Heart left ventricle (tissue), 16 donors: ENCODE measurements at regions not wholly inside any gene's neighbourhood (a gene's known extent, or its start where the extent isn't known, plus 50 kb on each side); places are given as distances from the start of the nearest gene placed in this dataset.
A peak's percentile ranks its signal among the peaks of the same experiment; 100 is the strongest.

Source experiments
- ATAC-seq, 4 donors: fragments of 200-7000 bp; cut with Tn5 transposase; one replicate each; pipeline ENCODE4 v1.9.1; 2020 to 2022; ENCODE audit warnings: moderate library complexity in 4 of 4, mild to moderate bottlenecking in 3 of 4, moderate number of reproducible peaks in 1 of 4
- DNase-seq, 5 donors: peaks; one replicate each; pipeline ENCODE4 v3.0.0-alpha.2; 2020
- H3K27ac ChIP-seq, 12 donors: fragments of 200-600 bp; sonication (generic) in 4 of 12; one replicate each; pipeline versions ENCODE4 v1.5.0 to v1.8.0; 2016 to 2022; ENCODE audit warnings: mild to moderate bottlenecking in 2 of 12
- H3K27me3 ChIP-seq, 9 donors: fragments of 200-600 bp; sonication (generic) in 2 of 9; one replicate each; pipeline versions ENCODE4 v1.5.1 to v1.8.0; 2016 to 2022; ENCODE audit warnings: mild to moderate bottlenecking in 3 of 9
- H3K36me3 ChIP-seq, 9 donors: fragments of 200-600 bp; sonication (generic) in 2 of 9; one replicate each; pipeline versions ENCODE4 v1.5.0 to v1.8.0; 2018 to 2022; ENCODE audit warnings: mild to moderate bottlenecking in 2 of 9
- H3K4me1 ChIP-seq, 12 donors: fragments of 200-600 bp; sonication (generic) in 4 of 12; one replicate each; pipeline versions ENCODE4 v1.5.0 to v1.8.0; 2016 to 2022; ENCODE audit warnings: mild to moderate bottlenecking in 3 of 12
- H3K4me3 ChIP-seq, 12 donors: fragments of 200-600 bp; sonication (generic) in 4 of 12; one replicate each; pipeline versions ENCODE4 v1.5.0 to v1.8.0; 2017 to 2022; ENCODE audit warnings: mild to moderate bottlenecking in 9 of 12, moderate library complexity in 4 of 12
- H3K9me3 ChIP-seq, 12 donors: fragments of 200-600 bp; sonication (generic) in 4 of 12; one replicate each; pipeline versions ENCODE4 v1.5.0 to v1.8.0; 2016 to 2022; ENCODE audit warnings: mild to moderate bottlenecking in 1 of 12
- POLR2A ChIP-seq, 2 donors: fragments of 450-650 bp; IDR thresholded peaks; one replicate each; pipeline ENCODE4 v1.6.1; 2017; ENCODE audit warnings: antibody characterized with exemption in 2 of 2, mild to moderate bottlenecking in 2 of 2, moderate library complexity in 2 of 2
- WGBS, 4 donors: extraction: QIAGEN DNeasy Blood & Tissue Kit in 2 of 4; methylation state at CpG; one replicate each; pipeline versions ENCODE4 v1.1.5 to v1.1.7; 2013 to 2018; 5-methylcytosine and 5-hydroxymethylcytosine counted together
- intact Hi-C, 10 donors: fragments of 100-400 bp; cut with DNase I; formaldehyde crosslinking; loops; one replicate each; pipeline versions ENCODE4 v1.11.1 to v1.14.2; 2022
- TF ChIP-seq, protein P1 (sequence below), 12 donors: fragments of 200-600 bp; sonication (generic) in 4 of 12; IDR thresholded peaks; one replicate each; pipeline versions ENCODE4 v1.5.0 to v1.8.0; 2018 to 2022; ENCODE audit warnings: antibody characterized with exemption in 12 of 12, mild to moderate bottlenecking in 5 of 12
- donor health status: ischemic (EF 13 %, LVEDD 7.1; RV severe dilation, severe dysfunction).
- donor health status: healthy with polysubstance abuse.
- donor health status: DM: no; HTN: yes; CAD: no.
- donor health status: DM: no; HTN: no; CAD: no.
- donor health status: ischemic (EF 25% LVEDD 6.9; RV normal size, moderate dysfunction).
- donor health status: ischemic (EF 25% LVEDD 5.7; RV mildly dilated, moderate dysfunction).
- donor health status: healthy.
- donor health status: DM: yes; HTN: yes; CAD: no.
- donor health status: ischemic (EF 35%, LVEDD 5.7; RV mildly dilated, moderate dysfunction).
- donor health status: nonischemic (EF 11% LVEDD 7.7; RV severe dilation, severe dysfunction).
- donor health status: DM: yes; HTN: yes; CAD: no.
- donor health status: PGD.
- donor health status: ischemic (EF 29% LVEDD 5.4; RV normal size, mild dysfunction).
- donor health status: nonischemic (EF 23%, LVEDD 6.1; RV moderate dilation, normal function).

DNA sequence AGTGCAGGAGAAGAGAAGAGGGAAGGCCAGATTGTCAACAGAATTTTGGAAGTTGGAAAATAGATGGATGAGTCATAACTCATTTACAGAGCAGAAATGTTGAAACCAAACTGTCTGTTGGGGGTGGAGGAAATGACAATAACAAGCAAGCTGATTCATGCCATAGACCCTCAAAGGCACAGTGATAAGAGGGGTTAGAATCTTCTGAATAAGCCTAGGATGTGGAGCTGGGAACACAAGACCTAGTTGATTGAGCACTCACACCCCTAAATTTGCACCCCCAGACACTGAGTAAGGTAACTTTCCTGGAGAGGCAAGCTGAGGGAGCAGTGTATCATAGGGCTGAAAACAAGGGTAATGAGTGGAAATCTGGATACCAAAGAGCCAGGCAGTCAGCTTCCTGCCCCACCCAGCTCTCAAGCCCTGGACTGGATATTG lies 141.4 kb downstream of the SCG2 start:
- no peaks in the 10 kb centered on the region for H3K36me3 ChIP-seq
- ATAC-seq (peak in 1 of 4 donors; percentile 68), DNase-seq (no peak)
- no peak overlapping the region for H3K4me3 ChIP-seq
- intact Hi-C loops: loop anchor here in 2 of 10 donors (10.0 kb wide), 3 partner anchors 154 to 486 kb away; no protein-coding TSS in a partner anchor
- peaks cover 0 to 24% (median 0%) of the 10 kb centered on the region in 12 donors for H3K4me1 ChIP-seq
- TF ChIP-seq, protein P1, sequence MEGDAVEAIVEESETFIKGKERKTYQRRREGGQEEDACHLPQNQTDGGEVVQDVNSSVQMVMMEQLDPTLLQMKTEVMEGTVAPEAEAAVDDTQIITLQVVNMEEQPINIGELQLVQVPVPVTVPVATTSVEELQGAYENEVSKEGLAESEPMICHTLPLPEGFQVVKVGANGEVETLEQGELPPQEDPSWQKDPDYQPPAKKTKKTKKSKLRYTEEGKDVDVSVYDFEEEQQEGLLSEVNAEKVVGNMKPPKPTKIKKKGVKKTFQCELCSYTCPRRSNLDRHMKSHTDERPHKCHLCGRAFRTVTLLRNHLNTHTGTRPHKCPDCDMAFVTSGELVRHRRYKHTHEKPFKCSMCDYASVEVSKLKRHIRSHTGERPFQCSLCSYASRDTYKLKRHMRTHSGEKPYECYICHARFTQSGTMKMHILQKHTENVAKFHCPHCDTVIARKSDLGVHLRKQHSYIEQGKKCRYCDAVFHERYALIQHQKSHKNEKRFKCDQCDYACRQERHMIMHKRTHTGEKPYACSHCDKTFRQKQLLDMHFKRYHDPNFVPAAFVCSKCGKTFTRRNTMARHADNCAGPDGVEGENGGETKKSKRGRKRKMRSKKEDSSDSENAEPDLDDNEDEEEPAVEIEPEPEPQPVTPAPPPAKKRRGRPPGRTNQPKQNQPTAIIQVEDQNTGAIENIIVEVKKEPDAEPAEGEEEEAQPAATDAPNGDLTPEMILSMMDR (IDR thresholded peaks at IDR 0.05): no peak
- TF ChIP-seq POLR2A (IDR thresholded peaks at IDR 0.05): no peak
- H3K27me3 ChIP-seq: no peaks in the 10 kb centered on the region
- H3K9me3 ChIP-seq: peaks cover 0 to 5% (median 0%) of the 10 kb centered on the region in 12 donors
- peak overlapping the region in 1 of 12 donors; percentile 34 for H3K27ac ChIP-seq

GRCh38 chr2:223464071-223464470 lies 138.1 kb downstream of the SCG2 start:
- H3K4me3 ChIP-seq: no peak overlapping the region
- H3K27me3 ChIP-seq: no peaks in the 10 kb centered on the region
- DNase-seq (no peak), ATAC-seq (no peak)
- peaks cover 0 to 5% (median 0%) of the 10 kb centered on the region in 12 donors for H3K9me3 ChIP-seq
- TF ChIP-seq, protein P1 (IDR thresholded peaks at IDR 0.05): no peak
- no peak for TF ChIP-seq POLR2A (IDR thresholded peaks at IDR 0.05)
- 81 to 93% (median 89%) methylated on average over 2 of the region's 2 CpGs for whole genome bisulfite sequencing, 4 donors
- intact Hi-C loops: loop anchor here in 2 of 10 donors (10.0 kb wide), 3 partner anchors 151 to 489 kb away; no protein-coding TSS in a partner anchor
- H3K4me1 ChIP-seq: peaks cover 0 to 40% (median 1%) of the 10 kb centered on the region in 12 donors
- H3K27ac ChIP-seq: no peak overlapping the region
- no peaks in the 10 kb centered on the region for H3K36me3 ChIP-seq

GRCh38 chr2:223465793-223466192 lies 136.4 kb downstream of the SCG2 start:
- peak; percentile 52 to 85 (median 65) for DNase-seq
- peak; percentile 54 to 97 (median 89) for ATAC-seq
- Histone ChIP-seq H3K9me3 (peaks cover 0 to 5% (median 0%) of the 10 kb centered on the region in 12 donors), H3K36me3 (no peaks in the 10 kb centered on the region), H3K27ac (peak overlapping the region in 1 of 12 donors; percentile 56), H3K4me3 (no peak overlapping the region), H3K4me1 (peaks cover 0 to 32% (median under 1%) of the 10 kb centered on the region in 12 donors), H3K27me3 (no peaks in the 10 kb centered on the region)
- intact Hi-C loops: loop anchor here in 3 of 10 donors (5.0 to 10.0 kb wide), 4 partner anchors 149 to 493 kb away; no protein-coding TSS in a partner anchor
- TF ChIP-seq POLR2A (IDR thresholded peaks at IDR 0.05): no peak
- TF ChIP-seq, protein P1 (IDR thresholded peaks at IDR 0.05): no peak
- 48 to 77% (median 55%) methylated on average over 2 of the region's 2 CpGs for WGBS, 4 donors

DNA sequence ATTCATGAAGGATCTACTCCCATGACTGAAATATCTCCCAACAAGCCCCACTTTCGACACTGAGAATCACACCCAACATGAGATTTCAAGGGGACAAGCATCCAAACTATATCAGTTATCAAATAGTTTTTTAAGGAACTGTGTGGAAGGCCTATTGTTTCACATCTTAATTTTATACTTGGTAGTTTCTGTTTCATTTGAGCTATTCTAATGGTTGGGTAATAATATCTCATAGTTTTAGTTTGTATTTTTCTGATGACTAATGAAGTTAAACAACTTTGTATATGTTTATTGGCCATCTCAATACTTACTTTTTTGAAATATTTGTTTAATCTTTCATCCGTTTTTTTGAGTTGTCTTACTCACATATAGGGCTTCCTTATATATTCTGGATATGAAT lies 135.0 kb downstream of the SCG2 start:
- intact Hi-C loops: loop anchor here in 3 of 10 donors (5.0 to 10.0 kb wide), 4 partner anchors 148 to 495 kb away; no protein-coding TSS in a partner anchor
- TF ChIP-seq POLR2A (IDR thresholded peaks at IDR 0.05): no peak
- TF ChIP-seq, protein P1 (IDR thresholded peaks at IDR 0.05): no peak
- Histone ChIP-seq H3K4me1 (peaks cover 0 to 26% (median 0%) of the 10 kb centered on the region in 12 donors), H3K27ac (peak overlapping the region in 1 of 12 donors; percentile 38), H3K4me3 (no peak overlapping the region), H3K27me3 (no peaks in the 10 kb centered on the region), H3K36me3 (no peaks in the 10 kb centered on the region), H3K9me3 (peaks cover 0 to 5% (median 0%) of the 10 kb centered on the region in 12 donors)
- ATAC-seq: no peak
- WGBS, 4 donors: 52 to 82% (median 56%) methylated on average over 2 of the region's 2 CpGs
- no peak for DNase-seq
